NB4 (cell line): ENCODE measurements at regions not wholly inside any gene's neighbourhood (a gene's known extent, or its start where the extent isn't known, plus 50 kb on each side); places are given as distances from the start of the nearest gene placed in this dataset.

Experiments
- DNase-seq: peaks from one replicate; pipeline ENCODE4 v3.0.0; 2010; ENCODE audit warnings: low read depth
- H3K4me3 ChIP-seq: one replicate; pipeline ENCODE4 v1.5.1; 2011; ENCODE audit warnings: mild to moderate bottlenecking, low read depth, low read length, moderate library complexity
- CTCF ChIP-seq: IDR thresholded peaks from one replicate; pipeline ENCODE4 v1.5.1; 2012; ENCODE audit warnings: low read depth, low read length
- MAX ChIP-seq: IDR thresholded peaks from 2 replicates; pipeline ENCODE4 v1.6.1; 2011; ENCODE audit warnings: low read depth, low read length
- MYC ChIP-seq: IDR thresholded peaks from 2 replicates; pipeline ENCODE4 v1.6.1; 2011; ENCODE audit warnings: low read depth, low read length
- POLR2A ChIP-seq: IDR thresholded peaks from 2 replicates; pipeline ENCODE4 v1.6.1; 2011; ENCODE audit warnings: mild to moderate bottlenecking; ENCODE audit not compliant: insufficient read length; ENCODE audit errors: extremely low read depth

- TF ChIP-seq POLR2A (no peak), CTCF (no peak), MAX (no peak), MYC (no peak)
- DNase-seq: no peak
- no peak overlapping the region for H3K4me3 ChIP-seq
Observed at GRCh38 chr3:54071601-54072000, 50.8 kb upstream of the CACNA2D3 start.

- DNase-seq: no peak
- no peak overlapping the region for H3K4me3 ChIP-seq
- no peak for TF ChIP-seq POLR2A
- no peak for TF ChIP-seq CTCF
- no peak for TF ChIP-seq MAX
- TF ChIP-seq MYC: no peak
Observed at GRCh38 chr3:54069961-54070360, 52.4 kb upstream of the CACNA2D3 start.

GRCh38 chr3:54067055-54067698 is 55.2 kb upstream of the CACNA2D3 start:
- no peak for DNase-seq
- TF ChIP-seq CTCF: no peak
- no peak for TF ChIP-seq MYC
- TF ChIP-seq MAX: no peak
- no peak for TF ChIP-seq POLR2A
- no peak overlapping the region for H3K4me3 ChIP-seq

GRCh38 chr3:54066253-54066652 is 56.1 kb upstream of the CACNA2D3 start:
- no peak for TF ChIP-seq MYC
- no peak for TF ChIP-seq POLR2A
- no peak for TF ChIP-seq CTCF
- no peak for TF ChIP-seq MAX
- DNase-seq: no peak
- no peak overlapping the region for H3K4me3 ChIP-seq

GRCh38 chr3:54065586-54065985 is 56.8 kb upstream of the CACNA2D3 start:
- no peak overlapping the region for H3K4me3 ChIP-seq
- TF ChIP-seq MAX: no peak
- no peak for TF ChIP-seq POLR2A
- TF ChIP-seq CTCF: no peak
- no peak for TF ChIP-seq MYC
- DNase-seq: no peak

- TF ChIP-seq POLR2A (no peak), CTCF (no peak), MYC (no peak), MAX (no peak)
Observed at GRCh38 chr3:54065140-54065539, 57.2 kb upstream of the CACNA2D3 start.

More at GRCh38 chr3:54065140-54065539, 57.2 kb upstream of the CACNA2D3 start:
- no peak for DNase-seq
- no peak overlapping the region for H3K4me3 ChIP-seq
